Endothelial cell of umbilical vein (primary cell): ENCODE measurements at regions not wholly inside any gene's neighbourhood (a gene's known extent, or its start where the extent isn't known, plus 50 kb on each side); places are given as distances from the start of the nearest gene placed in this dataset.

ENCODE experiments used
- EZH2 ChIP-seq: IDR thresholded peaks from 2 replicates; pipeline ENCODE4 v1.6.1; 2012; ENCODE audit warnings: borderline replicate concordance, low read depth, mild to moderate bottlenecking, moderate library complexity, low read length, inconsistent platforms; ENCODE audit not compliant: severe bottlenecking
- MYC ChIP-seq: IDR thresholded peaks from one replicate; pipeline ENCODE4 v1.6.1; 2011; ENCODE audit warnings: mild to moderate bottlenecking, low read depth, low read length
- POLR2A ChIP-seq: IDR thresholded peaks from 2 replicates; pipeline ENCODE4 v1.6.1; 2012; ENCODE audit warnings: low read depth, mild to moderate bottlenecking, control low read depth, low read length
- TF ChIP-seq, protein P1 (sequence below), 2 donors: IDR thresholded peaks; 1 replicate in 1 of 2; 2 replicates in 1 of 2; pipeline ENCODE4 v1.5.1; 2011; ENCODE audit warnings: low read length in 2 of 2, mild to moderate bottlenecking in 2 of 2, moderate library complexity in 2 of 2, control low read depth in 1 of 2, inconsistent platforms in 1 of 2, low read depth in 1 of 2; ENCODE audit not compliant: insufficient read depth in 1 of 2; ENCODE audit errors: extremely low read depth in 1 of 2

DNA sequence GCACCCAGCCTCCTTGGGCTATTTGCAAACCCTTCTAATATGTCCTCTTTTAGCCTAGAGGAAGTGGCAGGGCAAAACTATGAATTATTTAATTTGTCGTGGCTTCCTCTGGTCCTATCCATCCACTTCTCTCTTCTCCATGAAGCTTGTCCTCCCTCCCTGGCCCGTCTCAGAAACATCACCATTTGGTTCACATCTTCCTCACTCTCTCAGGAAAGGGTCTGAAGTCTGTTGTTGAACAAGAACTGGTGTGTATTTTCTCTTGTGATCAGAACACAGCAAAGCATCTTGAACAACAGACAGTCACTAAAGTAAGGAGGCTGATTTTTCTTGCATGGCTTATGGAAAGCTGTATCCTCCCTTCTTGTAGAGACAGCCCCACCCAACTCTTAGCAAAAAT lies 550.1 kb upstream of the NRP1 start:
- TF ChIP-seq POLR2A, result no peak
- TF ChIP-seq, protein P1, sequence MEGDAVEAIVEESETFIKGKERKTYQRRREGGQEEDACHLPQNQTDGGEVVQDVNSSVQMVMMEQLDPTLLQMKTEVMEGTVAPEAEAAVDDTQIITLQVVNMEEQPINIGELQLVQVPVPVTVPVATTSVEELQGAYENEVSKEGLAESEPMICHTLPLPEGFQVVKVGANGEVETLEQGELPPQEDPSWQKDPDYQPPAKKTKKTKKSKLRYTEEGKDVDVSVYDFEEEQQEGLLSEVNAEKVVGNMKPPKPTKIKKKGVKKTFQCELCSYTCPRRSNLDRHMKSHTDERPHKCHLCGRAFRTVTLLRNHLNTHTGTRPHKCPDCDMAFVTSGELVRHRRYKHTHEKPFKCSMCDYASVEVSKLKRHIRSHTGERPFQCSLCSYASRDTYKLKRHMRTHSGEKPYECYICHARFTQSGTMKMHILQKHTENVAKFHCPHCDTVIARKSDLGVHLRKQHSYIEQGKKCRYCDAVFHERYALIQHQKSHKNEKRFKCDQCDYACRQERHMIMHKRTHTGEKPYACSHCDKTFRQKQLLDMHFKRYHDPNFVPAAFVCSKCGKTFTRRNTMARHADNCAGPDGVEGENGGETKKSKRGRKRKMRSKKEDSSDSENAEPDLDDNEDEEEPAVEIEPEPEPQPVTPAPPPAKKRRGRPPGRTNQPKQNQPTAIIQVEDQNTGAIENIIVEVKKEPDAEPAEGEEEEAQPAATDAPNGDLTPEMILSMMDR (IDR thresholded peaks at IDR 0.05; ENCODE audit: extremely low read depth in 1 of 2, insufficient read depth in 1 of 2, low read depth in 1 of 2, low read length in 2 of 2), result no peak
- no peak for TF ChIP-seq EZH2
- no peak for TF ChIP-seq MYC
